ENCODE measurements at regions not wholly inside any gene's neighbourhood (a gene's known extent, or its start where the extent isn't known, plus 50 kb on each side); places are given as distances from the start of the nearest gene placed in this dataset.

GRCh38 chr5:163626904-163627434, 121.5 kb downstream of the MAT2B start:
- Histone ChIP-seq H3K4me1 (ENCODE audit: control insufficient read depth, insufficient read depth, low read length) (no peaks in the 10 kb centered on the region), H3K4me3 (ENCODE audit: low read length) (no peak overlapping the region), H3K27me3 (ENCODE audit: control insufficient read depth, insufficient read depth, low read length) (no peaks in the 10 kb centered on the region), H3K36me3 (ENCODE audit: control insufficient read depth, insufficient read depth, low read length) (no peaks in the 10 kb centered on the region), H3K9ac (ENCODE audit: low read length) (no peak overlapping the region), H3K27ac (ENCODE audit: low read depth, low read length) (no peak overlapping the region)

- H3K27me3 ChIP-seq (ENCODE audit: control insufficient read depth, insufficient read depth, low read length) = no peaks in the 10 kb centered on the region
- H3K4me1 ChIP-seq (ENCODE audit: control insufficient read depth, insufficient read depth, low read length) = no peaks in the 10 kb centered on the region
- no peaks in the 10 kb centered on the region for H3K36me3 ChIP-seq (ENCODE audit: control insufficient read depth, insufficient read depth, low read length)
- H3K4me3 ChIP-seq (ENCODE audit: low read length) = no peak overlapping the region
- no peak overlapping the region for H3K9ac ChIP-seq (ENCODE audit: low read length)
- H3K27ac ChIP-seq (ENCODE audit: low read depth, low read length) = no peak overlapping the region
Observed at GRCh38 chr5:163631856-163632255, 126.4 kb downstream of the MAT2B start.

- H3K27ac ChIP-seq (ENCODE audit: low read depth, low read length) = no peak overlapping the region
- no peak overlapping the region for H3K9ac ChIP-seq (ENCODE audit: low read length)
- no peaks in the 10 kb centered on the region for H3K36me3 ChIP-seq (ENCODE audit: control insufficient read depth, insufficient read depth, low read length)
- H3K4me1 ChIP-seq (ENCODE audit: control insufficient read depth, insufficient read depth, low read length) = no peaks in the 10 kb centered on the region
- no peaks in the 10 kb centered on the region for H3K27me3 ChIP-seq (ENCODE audit: control insufficient read depth, insufficient read depth, low read length)
- no peak overlapping the region for H3K4me3 ChIP-seq (ENCODE audit: low read length)
Observed at GRCh38 chr5:163633926-163634460, 128.6 kb downstream of the MAT2B start.

GRCh38 chr5:163635631-163636030, 130.2 kb downstream of the MAT2B start:
- no peaks in the 10 kb centered on the region for H3K4me1 ChIP-seq (ENCODE audit: control insufficient read depth, insufficient read depth, low read length)
- no peaks in the 10 kb centered on the region for H3K36me3 ChIP-seq (ENCODE audit: control insufficient read depth, insufficient read depth, low read length)
- H3K4me3 ChIP-seq (ENCODE audit: low read length) = no peak overlapping the region
- H3K27me3 ChIP-seq (ENCODE audit: control insufficient read depth, insufficient read depth, low read length) = no peaks in the 10 kb centered on the region
- no peak overlapping the region for H3K9ac ChIP-seq (ENCODE audit: low read length)
- no peak overlapping the region for H3K27ac ChIP-seq (ENCODE audit: low read depth, low read length)

- H3K36me3 ChIP-seq (ENCODE audit: control insufficient read depth, insufficient read depth, low read length) = no peaks in the 10 kb centered on the region
- no peaks in the 10 kb centered on the region for H3K4me1 ChIP-seq (ENCODE audit: control insufficient read depth, insufficient read depth, low read length)
- no peak overlapping the region for H3K27ac ChIP-seq (ENCODE audit: low read depth, low read length)
- H3K27me3 ChIP-seq (ENCODE audit: control insufficient read depth, insufficient read depth, low read length) = no peaks in the 10 kb centered on the region
- no peak overlapping the region for H3K9ac ChIP-seq (ENCODE audit: low read length)
- no peak overlapping the region for H3K4me3 ChIP-seq (ENCODE audit: low read length)
Observed at GRCh38 chr5:163642904-163643303, 137.5 kb downstream of the MAT2B start.

GRCh38 chr5:163645421-163646416, 140.3 kb downstream of the MAT2B start:
- Histone ChIP-seq H3K27ac (ENCODE audit: low read depth, low read length) (no peak overlapping the region), H3K27me3 (ENCODE audit: control insufficient read depth, insufficient read depth, low read length) (no peaks in the 10 kb centered on the region), H3K4me3 (ENCODE audit: low read length) (no peak overlapping the region), H3K4me1 (ENCODE audit: control insufficient read depth, insufficient read depth, low read length) (no peaks in the 10 kb centered on the region), H3K36me3 (ENCODE audit: control insufficient read depth, insufficient read depth, low read length) (no peaks in the 10 kb centered on the region), H3K9ac (ENCODE audit: low read length) (no peak overlapping the region)

- Histone ChIP-seq H3K9ac (ENCODE audit: low read length) (no peak overlapping the region), H3K36me3 (ENCODE audit: control insufficient read depth, insufficient read depth, low read length) (no peaks in the 10 kb centered on the region), H3K4me1 (ENCODE audit: control insufficient read depth, insufficient read depth, low read length) (no peaks in the 10 kb centered on the region), H3K27me3 (ENCODE audit: control insufficient read depth, insufficient read depth, low read length) (no peaks in the 10 kb centered on the region), H3K4me3 (ENCODE audit: low read length) (no peak overlapping the region), H3K27ac (ENCODE audit: low read depth, low read length) (no peak overlapping the region)
Observed at GRCh38 chr5:163649514-163649913, 144.1 kb downstream of the MAT2B start.

- no peaks in the 10 kb centered on the region for H3K4me1 ChIP-seq (ENCODE audit: control insufficient read depth, insufficient read depth, low read length)
- H3K36me3 ChIP-seq (ENCODE audit: control insufficient read depth, insufficient read depth, low read length) = no peaks in the 10 kb centered on the region
- H3K27me3 ChIP-seq (ENCODE audit: control insufficient read depth, insufficient read depth, low read length) = no peaks in the 10 kb centered on the region
- H3K9ac ChIP-seq (ENCODE audit: low read length) = no peak overlapping the region
- no peak overlapping the region for H3K4me3 ChIP-seq (ENCODE audit: low read length)
- H3K27ac ChIP-seq (ENCODE audit: low read depth, low read length) = no peak overlapping the region
Observed at GRCh38 chr5:163653526-163653925, 148.1 kb downstream of the MAT2B start.

- Histone ChIP-seq H3K9ac (ENCODE audit: low read length) (no peak overlapping the region), H3K27me3 (ENCODE audit: control insufficient read depth, insufficient read depth, low read length) (no peaks in the 10 kb centered on the region), H3K36me3 (ENCODE audit: control insufficient read depth, insufficient read depth, low read length) (no peaks in the 10 kb centered on the region), H3K4me3 (ENCODE audit: low read length) (no peak overlapping the region), H3K27ac (ENCODE audit: low read depth, low read length) (no peak overlapping the region), H3K4me1 (ENCODE audit: control insufficient read depth, insufficient read depth, low read length) (no peaks in the 10 kb centered on the region)
Observed at GRCh38 chr5:163658702-163659567, 153.5 kb downstream of the MAT2B start.

- no peaks in the 10 kb centered on the region for H3K4me1 ChIP-seq (ENCODE audit: control insufficient read depth, insufficient read depth, low read length)
- H3K4me3 ChIP-seq (ENCODE audit: low read length) = no peak overlapping the region
- no peaks in the 10 kb centered on the region for H3K27me3 ChIP-seq (ENCODE audit: control insufficient read depth, insufficient read depth, low read length)
- no peak overlapping the region for H3K27ac ChIP-seq (ENCODE audit: low read depth, low read length)
- H3K9ac ChIP-seq (ENCODE audit: low read length) = no peak overlapping the region
- H3K36me3 ChIP-seq (ENCODE audit: control insufficient read depth, insufficient read depth, low read length) = no peaks in the 10 kb centered on the region
Observed at GRCh38 chr5:163659568-163659902, 154.1 kb downstream of the MAT2B start.

- Histone ChIP-seq H3K27ac (ENCODE audit: low read depth, low read length) (no peak overlapping the region), H3K27me3 (ENCODE audit: control insufficient read depth, insufficient read depth, low read length) (no peaks in the 10 kb centered on the region), H3K9ac (ENCODE audit: low read length) (no peak overlapping the region), H3K36me3 (ENCODE audit: control insufficient read depth, insufficient read depth, low read length) (no peaks in the 10 kb centered on the region), H3K4me3 (ENCODE audit: low read length) (no peak overlapping the region), H3K4me1 (ENCODE audit: control insufficient read depth, insufficient read depth, low read length) (no peaks in the 10 kb centered on the region)
Observed at GRCh38 chr5:163660486-163660885, 155.1 kb downstream of the MAT2B start.

GRCh38 chr5:163661360-163661759, 155.9 kb downstream of the MAT2B start:
- Histone ChIP-seq H3K4me1 (ENCODE audit: control insufficient read depth, insufficient read depth, low read length) (no peaks in the 10 kb centered on the region), H3K9ac (ENCODE audit: low read length) (no peak overlapping the region), H3K27me3 (ENCODE audit: control insufficient read depth, insufficient read depth, low read length) (no peaks in the 10 kb centered on the region), H3K4me3 (ENCODE audit: low read length) (no peak overlapping the region), H3K27ac (ENCODE audit: low read depth, low read length) (no peak overlapping the region), H3K36me3 (ENCODE audit: control insufficient read depth, insufficient read depth, low read length) (no peaks in the 10 kb centered on the region)

Data from rectal smooth muscle tissue (tissue), 1 donor.